ENCODE measurements at regions not wholly inside any gene's neighbourhood (a gene's known extent, or its start where the extent isn't known, plus 50 kb on each side); places are given as distances from the start of the nearest gene placed in this dataset.

- Histone ChIP-seq H3K79me1 (ENCODE audit: low read depth, low read length) (no peaks in the 10 kb centered on the region), H2AFZ (ENCODE audit: low read length) (no peak overlapping the region), H4K8ac (ENCODE audit: low read depth, low read length) (no peak overlapping the region), H3K14ac (ENCODE audit: low read length) (no peak overlapping the region), H3K18ac (ENCODE audit: low read length) (no peak overlapping the region), H2AK5ac (ENCODE audit: low read depth, low read length) (no peak overlapping the region), H3K9me3 (replicated peaks in 1 of 2; ENCODE audit: control insufficient read depth in 2 of 2, insufficient read depth in 1 of 2, low read depth in 1 of 2, low read length in 2 of 2) (no peaks in the 10 kb centered on the region), H2BK12ac (ENCODE audit: low read length) (no peak overlapping the region), H3K23ac (ENCODE audit: low read depth, low read length, poor library complexity) (no peak overlapping the region), H3K4ac (ENCODE audit: low read length) (no peak overlapping the region), H3K4me3 (ENCODE audit: low read length in 2 of 2) (no peak overlapping the region), H3K27me3 (ENCODE audit: control insufficient read depth in 3 of 3, insufficient read depth in 3 of 3, low read depth in 1 of 3, low read length in 3 of 3) (no peaks in the 10 kb centered on the region), H3K9ac (ENCODE audit: low read depth, low read length, poor library complexity) (no peak overlapping the region), H4K91ac (ENCODE audit: low read depth, low read length, poor library complexity) (no peak overlapping the region), H3K27ac (replicated peaks; ENCODE audit: low read length) (no peak overlapping the region), H3K4me1 (ENCODE audit: control insufficient read depth in 2 of 2, insufficient read depth in 1 of 2, low read depth in 1 of 2, low read length in 2 of 2) (no peaks in the 10 kb centered on the region), H2BK120ac (ENCODE audit: low read depth, low read length) (no peak overlapping the region), H3K4me2 (ENCODE audit: insufficient read depth, low read length, poor library complexity, severe bottlenecking) (no peak overlapping the region), H3K36me3 (replicated peaks in 1 of 2; ENCODE audit: control insufficient read depth in 2 of 2, insufficient read depth in 2 of 2, low read length in 2 of 2) (no peaks in the 10 kb centered on the region), H2BK5ac (ENCODE audit: low read length) (no peak overlapping the region), H2BK15ac (ENCODE audit: low read length) (no peak overlapping the region)
- WGBS, 2 donors (ENCODE audit: extremely low coverage in 2 of 2, insufficient read length in 2 of 2, insufficient replicate concordance in 1 of 2), result no CpG with 5 or more reads among the region's 2 CpGs
- DNase-seq (ENCODE audit: low spot score), result no peak
Measured at GRCh38 chr1:239657291-239657690, 270.9 kb downstream of the CHRM3 start.

- no peak for DNase-seq (ENCODE audit: low spot score)
- H3K36me3 ChIP-seq (replicated peaks in 1 of 2; ENCODE audit: control insufficient read depth in 2 of 2, insufficient read depth in 2 of 2, low read length in 2 of 2), result no peaks in the 10 kb centered on the region
Measured at GRCh38 chr1:239662950-239663349, 276.6 kb downstream of the CHRM3 start.

GRCh38 chr1:239672256-239672655, 285.9 kb downstream of the CHRM3 start:
- no peak overlapping the region for H3K4me2 ChIP-seq (ENCODE audit: insufficient read depth, low read length, poor library complexity, severe bottlenecking)
- H2BK15ac ChIP-seq (ENCODE audit: low read length), result no peak overlapping the region
- no peak overlapping the region for H3K4ac ChIP-seq (ENCODE audit: low read length)
- DNase-seq (ENCODE audit: low spot score), result no peak
- no CpG with 5 or more reads among the region's 1 CpG for WGBS, 2 donors (ENCODE audit: extremely low coverage in 2 of 2, insufficient read length in 2 of 2, insufficient replicate concordance in 1 of 2)
- no peaks in the 10 kb centered on the region for H3K27me3 ChIP-seq (ENCODE audit: control insufficient read depth in 3 of 3, insufficient read depth in 3 of 3, low read depth in 1 of 3, low read length in 3 of 3)
- no peak overlapping the region for H2BK120ac ChIP-seq (ENCODE audit: low read depth, low read length)
- peaks cover 0 to 6% of the 10 kb centered on the region in 2 donors for H3K4me1 ChIP-seq (ENCODE audit: control insufficient read depth in 2 of 2, insufficient read depth in 1 of 2, low read depth in 1 of 2, low read length in 2 of 2)
- H3K23ac ChIP-seq (ENCODE audit: low read depth, low read length, poor library complexity), result no peak overlapping the region
- H3K9me3 ChIP-seq (replicated peaks in 1 of 2; ENCODE audit: control insufficient read depth in 2 of 2, insufficient read depth in 1 of 2, low read depth in 1 of 2, low read length in 2 of 2), result no peaks in the 10 kb centered on the region
- no peak overlapping the region for H3K9ac ChIP-seq (ENCODE audit: low read depth, low read length, poor library complexity)
- H4K91ac ChIP-seq (ENCODE audit: low read depth, low read length, poor library complexity), result no peak overlapping the region
- H2AFZ ChIP-seq (ENCODE audit: low read length), result no peak overlapping the region
- no peaks in the 10 kb centered on the region for H3K79me1 ChIP-seq (ENCODE audit: low read depth, low read length)
- no peak overlapping the region for H3K18ac ChIP-seq (ENCODE audit: low read length)
- no peak overlapping the region for H2AK5ac ChIP-seq (ENCODE audit: low read depth, low read length)
- no peaks in the 10 kb centered on the region for H3K36me3 ChIP-seq (replicated peaks in 1 of 2; ENCODE audit: control insufficient read depth in 2 of 2, insufficient read depth in 2 of 2, low read length in 2 of 2)
- H4K8ac ChIP-seq (ENCODE audit: low read depth, low read length), result no peak overlapping the region
- no peak overlapping the region for H3K14ac ChIP-seq (ENCODE audit: low read length)
- H3K4me3 ChIP-seq (ENCODE audit: low read length in 2 of 2), result no peak overlapping the region
- no peak overlapping the region for H2BK5ac ChIP-seq (ENCODE audit: low read length)
- H3K27ac ChIP-seq (replicated peaks; ENCODE audit: low read length), result no peak overlapping the region
- no peak overlapping the region for H2BK12ac ChIP-seq (ENCODE audit: low read length)

More at GRCh38 chr1:239662950-239663349, 276.6 kb downstream of the CHRM3 start:
- H2BK120ac ChIP-seq (ENCODE audit: low read depth, low read length), result no peak overlapping the region
- no peak overlapping the region for H3K18ac ChIP-seq (ENCODE audit: low read length)
- H4K91ac ChIP-seq (ENCODE audit: low read depth, low read length, poor library complexity), result no peak overlapping the region
- no peak overlapping the region for H3K23ac ChIP-seq (ENCODE audit: low read depth, low read length, poor library complexity)
- no peak overlapping the region for H3K27ac ChIP-seq (replicated peaks; ENCODE audit: low read length)
- H3K4me2 ChIP-seq (ENCODE audit: insufficient read depth, low read length, poor library complexity, severe bottlenecking), result no peak overlapping the region
- H2BK12ac ChIP-seq (ENCODE audit: low read length), result no peak overlapping the region
- H3K9ac ChIP-seq (ENCODE audit: low read depth, low read length, poor library complexity), result no peak overlapping the region
- no peak overlapping the region for H4K8ac ChIP-seq (ENCODE audit: low read depth, low read length)
- no peak overlapping the region for H2AK5ac ChIP-seq (ENCODE audit: low read depth, low read length)
- WGBS, 2 donors (ENCODE audit: extremely low coverage in 2 of 2, insufficient read length in 2 of 2, insufficient replicate concordance in 1 of 2), result no CpG with 5 or more reads among the region's 3 CpGs
- no peak overlapping the region for H3K4me3 ChIP-seq (ENCODE audit: low read length in 2 of 2)
- H3K14ac ChIP-seq (ENCODE audit: low read length), result no peak overlapping the region
- H3K79me1 ChIP-seq (ENCODE audit: low read depth, low read length), result no peaks in the 10 kb centered on the region
- H3K9me3 ChIP-seq (replicated peaks in 1 of 2; ENCODE audit: control insufficient read depth in 2 of 2, insufficient read depth in 1 of 2, low read depth in 1 of 2, low read length in 2 of 2), result no peaks in the 10 kb centered on the region
- no peak overlapping the region for H2BK5ac ChIP-seq (ENCODE audit: low read length)
- H3K27me3 ChIP-seq (ENCODE audit: control insufficient read depth in 3 of 3, insufficient read depth in 3 of 3, low read depth in 1 of 3, low read length in 3 of 3), result no peaks in the 10 kb centered on the region
- no peaks in the 10 kb centered on the region for H3K4me1 ChIP-seq (ENCODE audit: control insufficient read depth in 2 of 2, insufficient read depth in 1 of 2, low read depth in 1 of 2, low read length in 2 of 2)
- no peak overlapping the region for H2BK15ac ChIP-seq (ENCODE audit: low read length)
- H2AFZ ChIP-seq (ENCODE audit: low read length), result no peak overlapping the region
- H3K4ac ChIP-seq (ENCODE audit: low read length), result no peak overlapping the region

GRCh38 chr1:239675735-239676134, 289.4 kb downstream of the CHRM3 start:
- Histone ChIP-seq H3K4me3 (ENCODE audit: low read length in 2 of 2) (no peak overlapping the region), H3K9ac (ENCODE audit: low read depth, low read length, poor library complexity) (no peak overlapping the region), H4K91ac (ENCODE audit: low read depth, low read length, poor library complexity) (no peak overlapping the region), H3K18ac (ENCODE audit: low read length) (no peak overlapping the region), H4K8ac (ENCODE audit: low read depth, low read length) (no peak overlapping the region), H2AFZ (ENCODE audit: low read length) (no peak overlapping the region), H3K79me1 (ENCODE audit: low read depth, low read length) (no peaks in the 10 kb centered on the region), H2AK5ac (ENCODE audit: low read depth, low read length) (no peak overlapping the region), H3K4me2 (ENCODE audit: insufficient read depth, low read length, poor library complexity, severe bottlenecking) (no peak overlapping the region), H2BK120ac (ENCODE audit: low read depth, low read length) (no peak overlapping the region), H3K4me1 (ENCODE audit: control insufficient read depth in 2 of 2, insufficient read depth in 1 of 2, low read depth in 1 of 2, low read length in 2 of 2) (peaks cover 0 to 3% of the 10 kb centered on the region in 2 donors), H3K23ac (ENCODE audit: low read depth, low read length, poor library complexity) (no peak overlapping the region), H2BK12ac (ENCODE audit: low read length) (no peak overlapping the region), H3K14ac (ENCODE audit: low read length) (no peak overlapping the region), H3K36me3 (replicated peaks in 1 of 2; ENCODE audit: control insufficient read depth in 2 of 2, insufficient read depth in 2 of 2, low read length in 2 of 2) (no peaks in the 10 kb centered on the region), H3K27me3 (ENCODE audit: control insufficient read depth in 3 of 3, insufficient read depth in 3 of 3, low read depth in 1 of 3, low read length in 3 of 3) (no peaks in the 10 kb centered on the region), H2BK15ac (ENCODE audit: low read length) (no peak overlapping the region), H2BK5ac (ENCODE audit: low read length) (no peak overlapping the region), H3K4ac (ENCODE audit: low read length) (no peak overlapping the region), H3K27ac (replicated peaks; ENCODE audit: low read length) (no peak overlapping the region), H3K9me3 (replicated peaks in 1 of 2; ENCODE audit: control insufficient read depth in 2 of 2, insufficient read depth in 1 of 2, low read depth in 1 of 2, low read length in 2 of 2) (no peaks in the 10 kb centered on the region)
- DNase-seq (ENCODE audit: low spot score), result no peak
- no CpG with 5 or more reads among the region's 2 CpGs for WGBS, 2 donors (ENCODE audit: extremely low coverage in 2 of 2, insufficient read length in 2 of 2, insufficient replicate concordance in 1 of 2)
